ENCODE measurements at regions not wholly inside any gene's neighbourhood (a gene's known extent, or its start where the extent isn't known, plus 50 kb on each side); places are given as distances from the start of the nearest gene placed in this dataset.
"Not testable (repeated sequence)": the region's sequence is repeated elsewhere in the genome, so short reads cannot be mapped to it uniquely, and the experiment has no call there.

DNA sequence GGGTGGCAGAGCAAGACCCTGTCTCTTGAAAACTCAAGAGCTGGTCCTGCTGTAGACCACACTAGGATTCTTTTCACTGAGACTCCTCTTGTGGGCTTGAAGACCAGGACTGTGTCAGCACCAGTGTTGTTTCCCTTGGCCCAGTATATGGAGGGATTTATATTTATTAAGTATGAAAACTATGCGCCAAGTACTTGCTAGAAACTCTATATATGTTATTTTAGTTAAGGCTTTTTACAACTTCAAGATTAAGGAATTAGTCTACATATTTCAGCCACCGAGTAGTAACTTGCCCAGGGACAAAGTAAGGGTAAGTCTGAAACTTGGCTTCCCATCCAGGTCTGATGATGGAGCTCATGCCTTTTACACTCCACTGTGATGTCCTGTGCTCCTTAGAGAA is 488.4 kb downstream of the PCNX1 start:
- no peak for DNase-seq (ENCODE audit: low read depth, low spot score)

DNA sequence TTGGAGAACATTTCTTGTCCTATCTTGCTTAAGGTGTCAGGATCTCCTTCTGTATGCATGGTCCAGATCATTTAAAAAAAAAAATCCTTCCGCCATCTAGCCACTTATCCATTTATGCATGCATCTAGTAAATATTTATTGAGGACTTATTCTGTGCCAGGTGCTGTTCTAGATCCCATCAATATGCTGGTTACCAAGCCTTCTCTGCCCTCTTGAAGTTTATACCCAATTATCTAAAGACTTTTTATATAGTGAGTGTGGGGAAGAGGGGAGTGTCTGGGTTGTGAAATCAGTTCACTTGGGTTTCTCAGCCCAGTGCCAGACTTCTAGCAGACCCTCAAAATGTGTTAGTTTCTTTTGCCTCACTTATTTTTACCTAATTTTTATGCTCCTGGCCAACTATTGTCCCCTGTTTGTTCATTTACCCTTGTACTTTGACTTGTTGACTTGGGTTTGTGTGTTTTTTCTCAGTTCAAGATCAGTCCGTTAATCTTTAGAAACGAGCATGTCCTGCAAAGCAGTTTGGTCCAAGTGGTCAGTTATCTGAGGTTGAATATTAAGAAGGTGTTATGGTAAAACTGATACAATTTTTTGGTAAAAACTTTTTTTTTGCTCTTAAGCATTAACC is 488.9 kb downstream of the PCNX1 start:
- no peak for DNase-seq (ENCODE audit: low read depth, low spot score)

DNA sequence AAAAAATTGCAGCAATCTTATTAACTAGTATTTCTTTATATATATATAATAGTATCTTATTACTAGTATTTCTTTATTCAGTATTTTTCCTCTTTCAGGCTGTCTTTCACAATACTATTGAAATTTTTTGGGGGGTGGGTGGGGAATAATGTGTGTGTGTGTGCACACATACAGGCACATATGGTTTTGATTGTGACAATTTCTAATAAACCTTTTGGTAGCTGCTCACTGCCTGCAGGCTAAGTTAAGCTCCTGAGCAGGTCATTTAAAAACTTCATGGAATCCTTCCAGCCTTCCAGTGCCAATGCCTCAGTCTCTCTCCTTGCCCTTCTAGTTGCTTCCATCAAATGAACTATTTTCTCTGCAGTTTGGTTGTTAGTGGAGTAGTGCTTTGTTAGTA is 490.1 kb downstream of the PCNX1 start:
- no peak for DNase-seq (ENCODE audit: low read depth, low spot score)

DNA sequence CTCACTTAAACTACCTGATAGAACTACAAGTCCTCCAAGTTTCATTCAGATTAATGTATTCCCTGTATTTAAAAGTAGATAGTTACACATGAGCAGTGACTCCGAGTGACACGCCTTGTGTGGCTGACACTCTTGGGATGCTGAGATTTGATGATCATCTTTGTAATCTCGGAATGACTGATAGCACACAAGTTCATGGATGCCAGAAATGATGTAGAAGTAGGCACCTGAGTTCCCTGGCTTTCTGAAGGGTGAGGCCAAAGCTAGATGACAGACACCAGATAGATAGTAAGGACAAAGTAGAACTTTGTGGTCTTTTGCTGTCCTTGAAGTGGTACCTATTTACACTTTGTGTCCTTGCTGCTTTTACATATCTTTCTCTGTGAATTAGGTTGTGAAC is 491.2 kb downstream of the PCNX1 start:
- DNase-seq (ENCODE audit: low read depth, low spot score) = no peak

DNA sequence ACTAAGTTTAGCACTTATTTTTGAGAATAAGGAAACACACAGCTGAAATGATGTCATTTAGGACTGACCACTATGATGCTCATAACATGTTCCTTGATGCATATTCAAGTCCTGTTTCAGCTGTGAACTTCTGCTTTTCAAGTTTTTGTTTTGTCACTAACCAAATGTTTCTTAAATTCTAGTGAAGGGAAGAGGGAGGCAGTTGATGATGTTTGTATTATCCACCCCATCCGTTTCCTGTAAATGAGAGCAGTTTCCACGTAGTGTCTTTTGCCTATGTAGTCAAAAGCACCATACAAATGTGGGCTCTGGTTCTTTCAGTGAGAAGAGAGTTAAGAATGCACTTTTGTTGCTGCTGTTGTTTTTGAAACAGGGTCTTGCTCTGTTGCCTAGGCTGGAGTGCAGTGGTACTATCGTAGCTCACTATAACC is 491.8 kb downstream of the PCNX1 start:
- no peak for DNase-seq (ENCODE audit: low read depth, low spot score)

DNA sequence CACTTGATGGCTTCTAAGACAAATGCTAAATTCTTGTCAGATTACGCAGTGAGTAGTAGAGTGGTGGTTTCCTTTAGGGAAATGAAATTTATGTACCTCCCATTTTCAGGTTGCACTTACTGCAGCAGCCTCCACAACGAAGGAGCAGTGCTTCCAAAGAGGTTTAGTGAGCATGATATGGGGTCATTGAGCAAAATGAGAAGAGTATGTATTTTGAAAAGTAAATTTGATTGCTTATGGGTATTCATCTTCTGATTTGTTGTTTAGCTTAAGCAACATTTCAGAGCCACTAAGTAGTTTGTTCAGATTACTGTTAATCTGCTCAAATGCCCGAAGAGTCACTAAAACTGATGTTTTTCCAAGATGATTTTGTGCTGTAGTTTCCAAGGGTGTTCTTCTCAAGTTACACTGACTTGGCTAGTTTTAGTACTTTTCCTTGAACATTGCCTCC is 493.6 kb downstream of the PCNX1 start:
- DNase-seq (ENCODE audit: low read depth, low spot score) = no peak

DNA sequence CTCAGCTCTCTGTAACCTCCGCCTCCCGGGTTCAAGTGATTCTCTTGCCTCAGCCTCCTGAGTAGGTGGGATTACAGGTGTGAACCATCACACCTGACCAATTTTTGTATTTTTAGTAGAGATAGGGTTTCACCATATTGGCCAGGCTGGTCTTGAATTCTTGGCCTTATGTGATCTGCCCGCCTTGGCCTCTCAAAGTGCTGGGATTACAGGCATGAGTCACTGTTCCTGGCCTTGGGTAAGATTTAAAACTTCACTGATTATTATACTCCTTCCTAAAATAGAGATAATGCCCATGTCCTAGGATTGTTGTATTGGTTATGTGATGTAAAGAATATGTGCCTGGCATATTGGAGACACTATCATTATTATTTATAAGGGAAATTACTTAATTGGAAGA is 495.2 kb downstream of the PCNX1 start:
- DNase-seq (ENCODE audit: low read depth, low spot score) = not testable (repeated sequence)

DNA sequence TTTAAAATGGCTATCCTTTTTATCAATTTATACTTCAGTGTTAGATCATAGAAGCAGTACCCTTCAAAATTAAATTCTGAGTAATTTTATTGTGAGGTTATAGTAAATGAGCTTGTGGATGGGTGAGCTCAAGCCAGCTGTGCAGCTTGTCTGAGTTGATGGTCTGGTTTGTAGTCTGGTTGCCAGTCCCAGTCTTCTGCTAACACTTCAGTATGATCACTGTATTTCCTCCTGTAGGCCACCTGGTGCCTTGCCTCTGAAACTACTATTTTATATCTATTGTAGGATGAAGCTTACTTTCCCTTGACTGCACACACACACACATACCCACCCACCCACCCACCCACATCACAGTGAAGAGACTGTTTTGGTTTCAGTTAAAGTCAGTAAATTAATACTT is 496.4 kb downstream of the PCNX1 start:
- no peak for DNase-seq (ENCODE audit: low read depth, low spot score)

DNA sequence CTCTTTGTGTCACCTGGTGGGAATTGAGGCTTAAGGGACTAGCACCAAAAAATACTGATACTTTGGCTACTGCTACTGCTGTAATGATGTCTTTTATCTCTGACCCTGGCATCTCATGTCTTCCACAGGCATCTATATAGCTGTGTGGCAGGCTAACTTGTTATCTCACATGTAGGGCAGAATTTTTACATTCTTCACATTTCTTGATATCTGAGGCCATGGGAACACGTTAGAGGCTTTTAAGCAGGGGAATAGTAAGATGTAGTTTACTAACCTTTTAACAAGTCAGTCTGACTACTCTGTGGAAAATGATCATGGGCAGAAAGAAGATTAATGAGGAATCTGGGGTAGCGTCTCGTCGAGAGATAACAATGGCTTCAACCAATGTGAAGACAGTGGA is 498.4 kb downstream of the PCNX1 start:
- no peak for DNase-seq (ENCODE audit: low read depth, low spot score)

DNA sequence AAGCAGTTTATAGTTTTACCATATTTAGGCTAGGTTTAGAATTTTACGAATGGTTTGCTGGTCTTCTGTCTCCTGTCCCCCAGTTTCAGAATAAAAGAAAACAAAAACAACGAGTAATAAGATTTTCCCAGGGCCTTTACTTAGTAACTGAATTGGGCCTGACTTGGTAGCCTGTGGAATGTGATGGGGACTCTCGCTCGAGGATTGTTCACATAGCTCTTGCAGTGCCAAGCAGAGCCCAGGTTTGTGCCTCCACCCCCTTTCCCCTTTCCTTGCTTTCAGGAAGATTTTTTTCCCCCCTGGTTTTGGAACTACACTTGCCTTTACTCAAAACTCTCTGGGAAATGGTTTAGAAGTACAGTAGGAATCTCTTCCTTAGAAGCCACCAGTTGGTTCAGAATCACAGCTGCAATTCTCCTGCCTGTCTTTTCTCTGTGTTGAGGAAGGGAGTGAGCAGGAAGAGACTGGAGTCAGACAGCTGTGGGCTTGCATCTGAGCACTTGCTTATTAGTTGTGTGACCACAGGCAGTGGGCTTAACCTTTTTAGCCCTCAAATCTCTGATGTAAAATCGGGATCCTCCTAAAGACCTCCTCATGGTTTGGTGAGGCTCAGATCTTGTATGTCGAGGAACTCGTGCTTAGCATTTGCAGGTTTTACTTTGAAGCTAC is 501.2 kb downstream of the PCNX1 start:
- DNase-seq (ENCODE audit: low read depth, low spot score) = no peak

DNA sequence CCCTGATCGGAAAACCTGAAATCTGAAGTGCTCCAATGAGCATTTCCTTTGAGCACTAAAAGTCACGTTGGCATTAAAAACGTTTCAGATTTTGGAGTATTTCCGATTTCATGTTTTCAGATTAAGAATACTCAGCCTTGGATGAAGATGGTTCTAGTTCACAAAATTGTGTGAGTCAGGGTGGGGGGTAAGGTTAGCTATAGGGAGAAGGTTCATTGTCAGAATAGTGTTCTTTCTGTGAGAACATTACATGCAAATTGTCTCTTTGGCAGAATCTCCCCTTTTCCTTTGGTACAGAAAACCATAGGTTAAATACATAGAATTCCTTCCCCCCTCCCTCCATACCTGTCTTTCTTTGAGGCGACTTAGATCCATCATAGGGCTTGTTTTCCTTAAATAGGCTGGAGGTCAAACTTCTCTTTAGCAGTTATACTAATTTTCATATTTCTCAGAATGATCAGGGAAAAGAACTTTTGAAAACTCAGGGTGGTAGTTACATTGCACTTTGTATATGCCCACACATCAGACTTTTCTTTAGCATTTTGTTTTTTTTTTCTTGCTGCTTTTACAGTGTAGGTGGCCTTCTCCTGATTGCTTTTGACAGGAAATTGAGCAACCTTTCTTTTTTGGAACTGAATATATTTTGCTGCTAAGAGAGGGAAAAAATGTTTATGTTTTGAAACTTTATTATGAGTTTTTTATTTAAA is 503.5 kb downstream of the PCNX1 start:
- DNase-seq (ENCODE audit: low read depth, low spot score) = no peak

DNA sequence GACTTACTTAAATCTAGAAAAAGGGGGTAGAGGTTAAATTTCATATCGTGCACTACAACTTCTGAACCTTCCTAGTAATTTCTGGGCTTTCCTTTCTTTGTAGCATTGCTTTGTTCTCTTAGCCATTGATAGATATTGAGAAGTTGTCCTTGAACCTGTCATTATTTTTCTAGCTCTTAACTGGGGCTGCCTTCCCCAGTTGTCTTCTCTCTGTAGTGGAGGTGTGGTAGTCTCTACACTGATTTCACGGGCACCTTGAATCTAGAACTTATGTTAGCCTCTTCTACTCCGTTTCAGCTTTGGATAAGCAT is 504.0 kb downstream of the PCNX1 start:
- no peak for DNase-seq (ENCODE audit: low read depth, low spot score)

DNA sequence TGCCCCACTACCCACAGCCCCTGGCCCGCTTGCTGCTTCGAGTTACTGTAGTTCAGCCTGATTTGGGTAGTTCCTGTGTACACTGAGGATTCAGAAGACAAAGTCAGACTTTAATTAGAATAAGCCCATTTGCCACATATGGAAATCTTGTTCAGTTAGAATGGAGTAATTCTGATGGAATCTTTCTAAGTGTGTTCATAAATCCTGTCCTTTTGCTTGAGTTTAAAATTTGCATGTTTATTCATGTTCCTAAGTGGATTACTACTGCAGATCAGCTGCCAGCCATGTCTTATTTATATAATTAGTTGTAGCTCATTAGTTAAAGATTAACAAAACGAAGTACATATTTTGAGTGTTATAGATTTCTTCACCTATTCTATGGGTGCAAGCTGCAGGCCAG is 504.5 kb downstream of the PCNX1 start:
- no peak for DNase-seq (ENCODE audit: low read depth, low spot score)

DNA sequence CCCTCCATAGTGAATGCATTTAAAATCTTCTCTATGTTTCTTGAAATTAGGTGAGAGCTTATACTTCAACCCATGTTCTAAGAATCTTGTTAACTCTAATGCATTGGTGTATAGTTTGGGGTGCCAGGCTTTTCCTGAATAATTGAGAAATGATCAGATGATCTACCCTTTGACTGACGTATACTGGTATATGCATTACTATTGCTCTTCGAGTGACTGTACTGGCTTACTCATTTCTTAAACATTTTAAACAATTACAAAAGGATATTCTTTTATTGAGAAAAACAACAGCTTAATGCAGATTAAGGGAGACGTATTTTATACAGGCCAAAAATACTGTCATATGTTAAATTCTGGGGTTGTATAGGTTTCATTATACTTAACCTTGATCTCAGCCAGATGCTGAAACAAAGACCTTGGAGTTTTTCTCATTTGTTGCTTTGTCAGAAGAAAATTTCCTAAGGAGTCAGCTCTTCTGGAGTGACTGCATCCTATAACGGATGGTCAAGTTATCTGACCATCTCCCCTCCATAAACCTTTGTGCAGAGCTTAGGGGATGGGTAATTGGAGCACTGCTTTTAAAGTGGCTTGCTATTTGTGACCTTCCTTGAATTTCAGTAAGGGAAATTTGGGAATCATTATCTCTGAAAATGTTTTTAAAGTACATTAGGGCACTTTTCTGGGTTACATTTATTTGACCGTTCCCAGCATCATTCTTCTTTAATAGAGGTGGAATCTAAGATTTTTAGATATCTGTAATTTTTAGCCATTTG is 507.6 kb downstream of the PCNX1 start:
- no peak for DNase-seq (ENCODE audit: low read depth, low spot score)

DNA sequence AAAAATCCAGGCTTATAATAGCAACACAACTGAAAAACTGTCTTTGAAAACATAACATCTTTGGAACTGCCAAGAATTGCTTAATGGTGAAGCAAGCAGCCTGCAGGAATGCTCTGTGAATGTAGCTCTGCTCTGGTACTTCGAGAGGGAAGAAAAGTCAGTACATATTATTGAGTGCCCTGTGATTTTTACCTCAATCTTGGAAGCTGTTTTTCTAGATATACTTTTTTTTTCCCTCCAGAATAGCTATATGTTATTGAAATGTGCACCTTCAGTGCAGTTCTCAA is 508.1 kb downstream of the PCNX1 start:
- DNase-seq (ENCODE audit: low read depth, low spot score) = no peak

DNA sequence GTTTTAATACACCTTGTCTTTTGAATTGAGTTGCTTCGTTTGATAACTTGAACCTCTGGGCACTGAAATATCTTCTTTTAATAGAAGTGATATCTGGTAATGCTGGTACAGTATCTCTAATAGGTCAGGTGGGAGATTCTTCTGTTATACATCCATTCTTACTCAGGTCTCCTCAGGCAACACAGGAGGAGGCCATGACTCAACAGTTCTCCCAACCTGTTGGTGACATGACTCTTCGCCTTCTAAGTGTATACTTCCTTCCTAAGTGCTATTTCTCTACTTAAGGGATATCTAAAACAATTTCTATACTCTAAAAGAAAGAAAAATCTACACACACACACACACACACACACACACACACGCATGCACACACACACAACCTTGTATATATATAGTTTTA is 509.1 kb downstream of the PCNX1 start:
- DNase-seq (ENCODE audit: low read depth, low spot score) = no peak

DNA sequence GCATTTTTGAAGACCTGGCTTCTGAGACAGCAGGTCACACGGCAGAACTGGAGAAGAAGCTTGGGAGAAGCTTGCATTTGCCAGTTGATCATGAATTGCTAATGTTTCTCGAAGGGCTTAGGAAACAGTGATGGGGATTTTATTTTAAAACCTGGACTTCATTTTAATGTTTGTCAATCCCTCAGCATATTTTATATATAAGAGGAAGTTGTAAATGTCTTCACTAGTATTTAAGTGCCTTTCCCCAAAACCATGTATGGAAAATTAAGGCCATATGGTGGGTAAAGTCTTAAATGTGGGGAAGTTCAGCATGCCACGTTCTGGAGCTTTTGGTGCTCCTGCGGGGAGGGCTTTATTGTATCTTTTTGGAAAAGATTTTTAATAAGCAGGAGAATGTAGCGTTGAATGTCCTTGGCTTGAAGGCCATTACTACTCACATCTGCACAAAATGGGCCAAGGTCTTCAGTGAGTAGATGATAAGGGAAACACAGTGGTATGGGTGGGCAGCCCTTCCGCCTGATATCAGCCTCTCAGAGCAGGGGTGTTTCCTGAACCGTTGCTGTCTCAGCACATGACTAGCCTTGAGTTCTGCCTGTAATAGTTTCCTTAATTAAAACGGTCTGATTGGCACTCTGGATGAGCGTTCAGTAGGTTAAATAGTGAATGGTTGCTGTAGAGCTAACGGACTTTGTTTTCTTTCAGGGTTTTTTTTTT is 511.4 kb downstream of the PCNX1 start:
- DNase-seq (ENCODE audit: low read depth, low spot score) = no peak

DNA sequence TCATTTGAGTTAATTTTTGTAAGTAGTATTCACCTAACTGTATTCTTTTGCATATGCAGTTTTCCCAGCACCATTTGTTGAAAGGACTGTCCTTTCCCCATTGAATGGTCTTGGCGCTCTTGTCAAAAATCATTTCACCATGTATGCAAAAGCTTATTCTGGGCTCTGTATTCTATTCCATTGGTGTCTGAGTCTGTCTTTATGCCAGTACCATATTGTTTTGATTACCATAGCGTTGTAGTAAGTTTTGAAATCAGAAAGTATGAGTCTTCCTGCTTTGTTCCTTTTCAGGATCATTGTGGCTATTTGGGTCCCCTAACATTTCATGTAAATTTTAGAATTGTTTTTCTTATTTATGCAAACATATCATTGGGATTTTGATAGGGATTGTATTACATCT is 508.7 kb upstream of the RGS6 start:
- DNase-seq (ENCODE audit: low read depth, low spot score) = no peak

DNA sequence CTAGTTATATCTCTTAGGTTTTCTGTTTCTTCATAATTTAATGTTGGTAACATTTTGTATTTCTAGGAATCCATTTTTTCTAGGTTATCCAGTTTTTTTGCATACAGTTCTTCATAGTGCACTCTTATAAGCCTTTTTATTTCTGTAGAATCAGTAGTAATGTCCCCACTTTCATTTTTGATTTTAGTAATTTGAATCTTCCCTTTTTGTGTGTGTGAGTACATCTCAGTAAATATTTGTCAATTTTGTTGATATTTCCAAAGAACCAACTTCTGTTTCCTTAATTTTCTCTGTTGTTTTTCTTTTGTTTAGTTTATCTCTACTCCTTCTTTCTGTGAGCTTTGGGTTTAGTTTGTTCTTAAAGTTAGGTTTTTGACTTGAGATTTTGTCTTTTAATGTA is 507.3 kb upstream of the RGS6 start:
- DNase-seq (ENCODE audit: low read depth, low spot score) = no peak

DNA sequence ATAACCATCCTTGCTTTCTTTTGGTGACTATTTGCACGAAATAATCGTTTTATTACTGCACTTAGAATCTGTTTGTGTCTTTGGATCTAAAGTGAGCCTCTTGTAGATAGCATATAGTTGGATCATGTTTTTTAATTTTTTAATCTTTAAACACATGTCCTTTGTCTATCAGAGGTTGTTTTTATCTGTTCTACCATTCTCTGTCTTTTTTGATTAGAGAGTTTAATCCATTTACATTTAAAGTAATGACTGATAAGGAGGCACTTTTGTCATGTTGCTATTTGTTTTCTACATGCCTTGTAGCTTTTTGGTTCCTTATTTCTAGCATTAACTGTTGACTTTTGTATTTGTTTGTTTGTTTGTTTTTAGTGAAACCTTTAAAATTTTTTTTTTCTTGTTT is 506.2 kb upstream of the RGS6 start:
- no peak for DNase-seq (ENCODE audit: low read depth, low spot score)

DNA sequence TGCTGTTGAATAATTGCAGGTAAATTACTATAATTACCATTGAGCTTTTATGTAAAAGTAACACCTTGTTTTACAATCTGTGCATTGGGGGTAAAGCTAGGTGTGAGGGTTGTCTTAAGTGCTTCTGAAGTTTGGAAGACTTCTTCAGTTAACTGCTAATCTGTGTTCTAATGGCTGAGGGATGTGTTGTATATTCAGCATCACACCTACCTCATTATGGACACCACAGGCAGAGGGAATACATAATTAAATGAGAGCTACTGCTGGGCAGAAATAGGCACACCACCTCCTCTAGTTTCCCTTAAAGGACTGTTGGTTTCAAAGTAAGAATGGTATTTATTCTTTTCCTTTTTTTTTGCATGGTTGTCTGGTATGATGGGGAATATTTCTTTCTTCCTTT is 502.3 kb upstream of the RGS6 start:
- DNase-seq (ENCODE audit: low read depth, low spot score) = no peak

DNA sequence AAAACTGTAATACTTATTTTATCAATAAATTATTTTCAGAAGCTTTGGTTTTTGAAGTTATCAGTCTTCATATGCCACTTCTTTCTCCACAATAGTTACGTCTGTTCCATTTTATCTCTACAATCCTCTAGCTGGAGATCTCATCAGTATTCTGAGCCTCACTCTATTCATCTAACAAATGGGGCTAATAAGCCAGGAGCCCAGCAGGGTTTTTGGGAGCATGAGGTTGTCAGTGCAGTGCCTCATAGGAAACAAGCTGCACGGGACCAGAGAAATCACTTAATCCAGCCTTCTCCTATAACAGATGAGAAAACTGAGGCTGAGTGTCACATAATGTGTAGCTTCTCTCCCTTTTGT is 501.9 kb upstream of the RGS6 start:
- DNase-seq (ENCODE audit: low read depth, low spot score) = no peak

All from activated CD4-positive, CD25-positive, alpha-beta regulatory T cell treated with anti-CD3 and anti-CD28 coated beads, Interleukin-2, amount 50 U/mL, for 16 hours (primary cell).